Activated CD8-positive, alpha-beta memory T cell treated with anti-CD3 and anti-CD28 coated beads, Interleukin-2, amount 50 U/mL, for 24 hours (primary cell): ENCODE measurements at regions not wholly inside any gene's neighbourhood (a gene's known extent, or its start where the extent isn't known, plus 50 kb on each side); places are given as distances from the start of the nearest gene placed in this dataset.
"Not testable (repeated sequence)": the region's sequence is repeated elsewhere in the genome, so short reads cannot be mapped to it uniquely, and the experiment has no call there.

Source experiments
- DNase-seq: peaks from one replicate; pipeline ENCODE4 v3.0.0-alpha.2; 2020; ENCODE audit errors: extremely low read depth

DNA sequence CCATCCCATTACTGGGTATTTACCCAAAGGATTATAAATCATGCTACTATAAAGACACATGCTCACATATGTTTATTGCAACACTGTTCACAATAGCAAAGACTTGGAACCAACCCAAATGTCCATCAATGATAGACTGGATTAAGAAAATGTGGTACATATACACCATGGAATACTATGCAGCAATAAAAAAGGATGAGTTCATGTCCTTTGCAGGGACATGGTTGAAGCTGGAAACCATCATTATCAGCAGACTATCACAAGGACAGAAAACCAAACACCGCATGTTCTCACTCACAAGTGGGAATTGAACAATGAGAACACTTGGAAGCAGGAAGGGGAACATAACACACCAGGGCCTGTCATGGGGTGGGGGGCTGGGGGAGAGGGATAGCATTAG lies 249.6 kb upstream of the RASGRP1 start:
- not testable (repeated sequence) for DNase-seq

DNA sequence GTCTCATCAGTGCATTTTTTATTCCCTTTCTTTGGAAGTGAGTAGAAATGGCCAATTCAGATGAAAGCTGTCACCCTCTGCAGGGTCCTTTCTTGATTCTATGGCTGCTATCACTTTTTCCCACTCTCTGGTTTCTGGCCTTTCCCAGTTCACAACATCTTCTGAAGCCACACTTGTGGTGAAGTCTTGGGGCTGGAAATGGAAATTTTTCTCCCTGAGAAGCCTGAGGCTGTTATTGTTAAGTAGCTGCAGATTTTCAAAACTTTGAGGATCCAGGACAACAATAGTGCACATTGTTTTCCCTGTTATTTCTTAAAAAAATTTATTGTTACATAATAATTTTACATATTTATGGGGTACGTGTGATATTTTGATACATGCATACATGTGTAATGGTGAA lies 250.3 kb upstream of the RASGRP1 start:
- DNase-seq: no peak

DNA sequence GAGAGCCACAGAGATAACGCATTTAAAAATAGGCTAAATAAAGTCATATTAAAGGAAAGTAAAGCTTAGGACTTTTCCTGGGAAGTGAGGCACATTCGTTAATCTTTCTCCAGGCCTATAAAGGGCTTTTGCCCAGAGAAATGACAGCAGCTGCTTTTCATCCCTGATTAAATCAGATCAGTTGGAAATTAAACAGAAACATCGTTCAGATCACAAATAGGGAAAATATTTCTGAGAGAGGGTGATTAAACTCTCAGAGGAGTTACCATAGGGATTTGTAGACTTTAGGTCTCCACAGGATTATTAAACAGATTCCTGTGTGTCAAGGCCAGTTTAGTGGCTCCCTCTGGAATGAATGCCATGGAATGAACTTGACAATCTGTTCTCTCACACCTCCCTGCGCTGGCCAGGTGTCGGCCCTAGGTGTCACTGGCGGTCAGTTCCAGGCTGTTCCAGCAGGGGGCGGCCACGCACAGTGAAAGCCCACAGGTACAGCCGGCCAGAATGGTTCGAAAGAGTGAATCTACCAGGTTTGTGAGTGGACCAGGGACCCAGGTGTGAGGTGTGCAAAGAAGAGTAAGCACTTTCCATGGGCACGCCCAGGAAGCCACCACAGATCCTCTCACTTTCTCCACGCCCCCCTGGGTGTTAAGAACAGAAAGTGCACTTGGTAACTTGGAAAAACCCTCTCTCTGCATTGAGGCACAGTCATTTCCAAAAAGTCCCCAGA lies 253.0 kb upstream of the RASGRP1 start:
- peak; percentile 57 for DNase-seq

DNA sequence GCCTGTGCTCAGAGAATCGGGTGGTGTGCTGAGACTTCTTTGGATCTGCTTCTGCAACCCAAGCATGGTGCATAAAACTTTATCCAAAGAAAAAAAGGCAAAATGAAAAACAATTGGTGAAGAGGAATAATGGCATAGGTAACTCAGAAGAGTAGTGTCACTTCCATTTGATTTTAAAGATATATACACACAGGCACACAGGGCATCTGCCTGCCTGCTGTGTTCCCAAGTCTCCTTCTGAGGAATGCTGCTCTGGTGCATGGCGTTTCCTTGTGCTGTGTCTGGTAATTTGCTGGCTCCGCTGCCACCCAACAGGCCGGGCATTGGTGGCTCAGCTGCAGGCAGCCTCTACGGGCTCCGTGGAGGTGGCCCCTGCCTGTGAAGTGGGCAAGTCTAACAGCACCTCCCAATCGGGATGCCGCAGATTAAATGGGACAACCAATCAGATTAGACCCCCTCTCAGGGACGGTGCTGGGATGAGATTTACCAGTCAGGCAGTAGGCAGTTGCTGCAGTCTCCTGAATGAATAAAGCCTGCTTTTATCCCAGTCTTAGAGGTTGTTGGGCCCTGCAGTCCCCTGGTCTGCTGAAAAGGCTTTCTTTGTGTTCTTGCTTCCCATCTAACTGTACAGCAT lies 253.7 kb upstream of the RASGRP1 start:
- no peak for DNase-seq

DNA sequence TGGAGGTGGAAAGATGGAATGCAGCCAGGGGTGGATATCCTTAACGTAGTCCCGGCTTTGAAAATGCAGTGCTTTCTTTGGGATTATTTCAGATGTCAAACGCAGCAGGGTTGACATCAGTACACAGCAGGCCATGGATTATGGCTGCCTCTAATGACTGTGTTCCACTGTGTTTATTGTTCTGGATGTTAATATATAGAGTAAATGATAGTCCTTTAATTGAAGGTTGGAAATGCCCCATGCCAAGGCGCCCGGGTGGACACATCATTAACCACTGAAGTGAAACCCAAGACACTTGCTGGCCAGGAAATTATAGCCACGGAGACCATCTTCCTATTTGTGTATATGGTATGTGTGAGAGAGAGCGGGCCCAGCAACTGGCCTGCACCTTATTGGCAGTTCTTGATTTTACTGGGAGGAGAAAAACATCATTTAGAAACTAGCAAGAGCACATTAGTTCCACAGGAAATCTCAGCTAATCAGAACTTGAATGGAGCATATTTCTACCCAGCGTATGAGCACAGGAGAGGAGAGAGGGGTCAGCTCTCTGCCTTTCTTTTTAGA lies 254.9 kb upstream of the RASGRP1 start:
- DNase-seq: no peak

DNA sequence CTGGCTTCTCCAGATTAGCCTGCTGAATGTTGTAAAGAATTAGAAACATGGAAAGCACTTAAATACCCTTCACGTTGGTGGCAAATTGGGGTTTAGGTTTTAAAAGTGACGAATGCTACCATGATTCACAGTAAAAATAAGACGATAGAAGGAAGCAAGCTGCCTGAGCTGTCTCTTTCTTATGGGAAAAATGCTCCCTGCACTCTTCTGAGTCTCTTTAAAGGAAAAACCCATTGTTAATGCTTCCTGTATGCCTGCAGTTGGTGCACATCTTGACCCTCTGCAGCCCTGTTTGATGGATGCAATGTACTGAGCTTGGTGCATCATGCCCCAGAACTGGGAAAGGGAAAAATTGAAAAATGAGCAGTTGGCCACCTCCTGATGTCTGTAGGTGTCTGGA lies 258.6 kb upstream of the RASGRP1 start:
- no peak for DNase-seq

DNA sequence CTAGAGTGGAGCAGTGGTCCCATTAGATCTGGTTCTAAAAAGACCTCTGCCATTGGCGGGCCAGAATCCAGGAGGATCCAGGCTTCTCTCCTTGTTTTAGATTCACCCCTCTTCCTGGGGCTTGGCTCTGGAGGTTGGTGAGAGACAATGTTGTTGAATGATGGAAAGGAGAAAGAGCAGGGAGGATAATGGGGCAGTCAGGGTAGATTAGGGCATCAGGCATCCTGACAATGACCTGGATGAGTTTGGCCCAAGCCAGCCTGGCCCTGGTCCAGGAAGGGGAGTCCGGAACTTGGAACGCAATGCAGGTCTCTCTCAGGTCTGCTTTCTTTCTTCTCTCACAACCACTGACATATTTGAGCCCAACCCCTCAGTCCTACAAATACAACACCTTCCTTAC lies 260.1 kb upstream of the RASGRP1 start:
- no peak for DNase-seq

DNA sequence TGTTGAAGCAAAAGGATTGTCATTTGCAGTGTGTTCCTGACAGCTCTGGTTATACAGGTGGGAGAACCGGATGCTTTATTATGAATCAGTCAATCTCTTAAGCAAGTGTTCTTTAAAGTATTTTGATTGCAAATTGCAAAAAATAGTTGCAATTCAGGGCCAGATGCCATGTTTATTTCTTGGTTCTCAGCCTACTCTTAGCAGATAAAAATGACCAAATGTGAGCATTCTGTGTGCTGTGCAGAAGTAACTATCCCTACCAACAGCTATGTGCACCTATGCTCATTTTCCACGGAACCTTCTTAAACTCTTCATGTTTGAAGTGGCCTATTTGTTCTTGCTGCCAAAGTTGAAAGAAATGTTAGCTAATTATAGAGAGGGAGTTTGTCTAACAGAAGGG lies 262.3 kb upstream of the RASGRP1 start:
- DNase-seq: no peak

DNA sequence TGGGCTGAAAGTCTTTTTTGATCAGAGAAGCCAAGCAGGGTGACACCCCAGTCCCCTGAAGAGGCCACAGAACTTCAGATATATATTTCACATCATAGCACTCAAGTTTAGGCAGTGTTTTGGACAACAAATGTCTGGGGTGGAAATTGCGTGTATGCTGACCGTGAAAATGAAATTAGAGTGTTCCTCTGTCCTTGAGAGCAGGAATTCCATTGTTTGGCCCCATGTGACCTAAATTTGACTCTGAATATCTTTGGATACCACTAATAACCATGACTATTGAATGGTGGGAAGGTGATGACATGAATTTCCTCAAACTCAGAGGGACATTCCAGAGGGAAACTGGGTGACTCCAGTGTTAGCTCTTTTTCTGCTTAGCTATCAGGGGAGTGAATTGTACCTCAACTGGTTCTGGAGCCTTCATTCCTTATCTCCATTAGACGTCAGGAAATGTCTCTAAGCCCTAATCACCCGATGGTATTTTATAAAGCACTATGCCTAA lies 263.5 kb upstream of the RASGRP1 start:
- no peak for DNase-seq

DNA sequence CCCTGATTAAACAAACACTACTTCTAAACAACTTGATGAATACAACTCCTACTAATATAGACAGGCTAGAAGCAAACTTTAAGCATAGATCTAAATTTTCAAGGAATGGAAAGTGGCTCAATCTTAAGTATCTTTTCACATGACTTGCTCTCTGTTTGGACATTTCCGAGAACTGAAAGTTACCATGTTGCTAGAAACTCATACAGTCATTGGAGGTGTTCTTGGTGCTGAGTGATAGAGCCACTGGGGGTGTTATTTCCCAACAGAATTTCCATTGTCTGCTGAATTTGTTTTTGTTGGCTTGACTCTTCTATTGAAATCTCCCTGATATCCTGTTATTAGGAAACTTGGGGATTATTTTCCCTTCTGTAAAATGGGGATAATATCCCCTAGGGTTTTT lies 264.5 kb upstream of the RASGRP1 start:
- no peak for DNase-seq

DNA sequence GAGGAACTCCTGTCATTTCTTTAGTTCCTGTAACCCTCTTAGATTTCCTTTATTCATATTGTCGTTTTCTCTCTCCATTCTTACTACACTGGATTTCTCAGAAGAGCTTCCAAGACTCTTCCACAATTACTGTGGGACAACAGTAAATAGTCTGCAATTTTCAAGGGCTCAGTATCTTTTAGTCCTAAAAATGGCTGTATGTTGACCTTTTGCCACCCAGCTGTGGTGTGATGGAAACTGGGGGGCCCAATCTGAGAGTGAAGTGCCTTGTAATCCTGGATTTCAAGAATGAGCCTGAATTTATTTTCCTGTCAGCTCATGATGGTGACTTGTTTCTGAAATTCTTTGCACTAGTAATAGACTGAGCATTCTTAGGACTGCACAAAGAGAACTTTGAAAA lies 277.6 kb upstream of the RASGRP1 start:
- no peak for DNase-seq

DNA sequence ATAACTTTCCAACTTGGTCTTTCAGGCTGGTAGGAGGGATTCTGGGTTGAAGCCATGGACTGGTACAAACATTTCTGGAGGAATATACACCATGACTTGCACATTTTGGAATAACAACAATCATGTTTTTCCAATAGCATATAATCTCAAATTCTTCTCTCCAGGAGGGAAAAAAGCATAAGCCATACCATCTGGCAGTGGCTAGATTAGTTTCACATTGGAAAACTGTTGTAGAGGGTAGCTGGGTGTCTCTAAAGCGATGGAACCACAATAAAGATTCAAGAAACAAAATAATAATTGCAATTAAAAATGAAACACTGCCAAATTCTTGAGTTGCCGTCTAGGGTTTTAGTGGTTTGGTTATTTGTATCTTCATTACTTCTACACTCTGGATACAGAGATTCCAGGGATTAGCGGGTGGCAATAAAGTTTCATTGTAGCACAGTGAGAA lies 278.5 kb upstream of the RASGRP1 start:
- DNase-seq: no peak

DNA sequence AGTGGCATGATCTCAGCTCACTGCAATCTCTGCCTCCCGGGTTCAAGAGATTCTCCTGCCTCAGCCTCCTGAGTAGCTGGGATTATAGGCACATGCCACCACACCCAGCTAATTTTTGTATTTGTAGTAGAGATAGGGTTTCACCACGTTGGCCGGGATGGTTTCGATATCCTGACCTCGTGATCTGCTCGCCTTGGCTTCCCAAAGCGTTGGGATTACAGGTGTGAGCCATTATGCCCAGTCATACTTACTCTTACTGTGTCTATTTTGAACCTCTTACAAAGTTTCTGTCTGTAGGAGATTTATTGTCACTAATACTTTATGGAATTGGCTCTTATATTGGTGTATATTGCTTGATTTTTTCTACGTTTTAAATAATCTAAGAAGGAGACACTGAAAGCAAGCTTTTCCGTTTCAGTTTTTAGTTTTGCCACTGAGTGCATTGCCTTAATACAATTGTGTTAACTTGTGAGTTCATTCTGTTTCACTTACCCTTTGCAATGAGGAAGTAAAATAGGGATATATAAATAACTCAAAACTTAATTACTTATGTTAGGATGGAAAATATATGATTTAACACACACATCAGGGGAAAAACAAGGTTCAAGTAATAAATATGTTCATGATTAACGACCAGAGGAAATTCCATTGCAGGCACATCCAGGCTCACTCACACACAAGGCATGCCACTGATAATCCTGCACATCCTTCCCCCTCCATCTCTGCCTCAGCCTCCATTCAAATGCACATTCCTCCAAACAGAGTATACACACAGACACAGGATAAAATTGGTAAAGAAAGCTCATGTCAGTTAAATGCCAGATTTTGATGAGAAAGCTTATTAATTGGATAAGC lies 279.3 kb upstream of the RASGRP1 start:
- no peak for DNase-seq

DNA sequence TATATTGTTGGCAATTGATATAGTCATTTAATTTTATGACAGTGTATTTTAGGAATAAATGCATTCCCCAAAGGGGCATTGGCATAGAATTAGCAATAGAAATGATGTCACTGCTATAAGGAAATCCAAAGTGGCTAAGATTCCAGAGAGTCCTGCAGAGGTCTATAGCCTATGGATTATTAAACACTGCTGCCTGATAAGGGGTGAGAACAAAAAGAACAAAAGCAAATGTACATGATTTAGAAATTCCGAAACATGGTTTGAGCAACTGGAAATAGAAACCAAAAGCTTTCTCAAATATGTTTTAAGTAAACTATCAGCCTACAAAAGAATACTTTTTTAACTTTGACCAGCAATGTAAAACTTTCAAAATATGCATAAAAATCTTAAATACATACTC lies 280.1 kb upstream of the RASGRP1 start:
- DNase-seq: no peak

DNA sequence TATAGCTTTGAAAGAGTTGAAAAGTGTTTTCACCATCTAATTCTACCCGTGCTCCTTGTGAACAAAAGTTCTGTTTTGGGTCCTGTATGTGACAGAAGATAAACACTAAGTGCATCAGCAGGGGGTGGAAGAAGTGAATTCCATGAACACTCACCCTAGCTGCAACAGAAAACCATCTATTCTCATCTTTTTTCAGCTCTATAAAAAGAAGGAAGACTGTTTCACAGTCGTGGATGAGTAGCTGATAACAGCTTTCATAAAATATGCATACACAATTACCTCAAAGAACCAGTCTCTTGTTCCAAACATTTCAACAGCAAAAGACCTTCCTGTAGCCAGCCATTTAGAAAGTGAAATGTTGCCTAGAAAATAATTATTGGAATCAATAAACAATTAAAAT lies 281.7 kb upstream of the RASGRP1 start:
- no peak for DNase-seq

DNA sequence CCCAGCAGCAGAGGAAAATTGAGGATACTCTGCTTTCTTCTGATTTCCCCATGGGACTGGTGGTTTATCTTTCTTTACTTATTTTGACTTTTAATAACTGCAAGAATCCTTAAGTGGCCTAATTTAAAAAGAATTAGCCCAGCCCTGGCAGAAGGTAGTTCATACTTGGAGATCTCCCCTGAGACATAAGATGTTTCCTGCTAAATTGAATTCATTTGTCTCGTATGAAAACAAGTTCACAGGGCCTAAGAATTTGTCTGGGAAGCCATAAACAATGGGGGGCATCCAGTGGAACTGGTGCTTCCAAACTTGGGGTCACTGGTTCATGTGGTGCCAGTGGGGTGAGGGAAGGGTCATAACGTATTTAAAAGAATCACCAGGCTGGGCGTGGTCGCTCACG lies 283.1 kb upstream of the RASGRP1 start:
- DNase-seq: no peak

DNA sequence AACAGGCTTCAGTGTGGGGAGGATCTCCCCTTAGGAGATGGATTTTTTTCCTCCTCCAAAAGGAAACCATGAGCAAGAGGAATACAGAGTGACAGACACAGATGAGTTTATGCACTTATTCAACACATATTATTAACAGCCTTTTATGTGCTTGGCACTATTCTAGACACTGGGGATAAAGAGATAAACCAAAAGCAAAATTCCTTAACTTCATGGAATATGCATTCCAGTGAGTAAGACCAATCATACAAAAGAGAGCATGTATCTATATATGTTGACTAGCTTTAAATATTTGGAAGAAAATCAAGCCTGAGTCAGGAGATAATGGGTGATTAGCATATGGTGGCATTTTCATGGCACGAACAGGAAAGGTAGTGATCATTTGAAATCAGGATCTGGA lies 284.4 kb upstream of the RASGRP1 start:
- DNase-seq: no peak

DNA sequence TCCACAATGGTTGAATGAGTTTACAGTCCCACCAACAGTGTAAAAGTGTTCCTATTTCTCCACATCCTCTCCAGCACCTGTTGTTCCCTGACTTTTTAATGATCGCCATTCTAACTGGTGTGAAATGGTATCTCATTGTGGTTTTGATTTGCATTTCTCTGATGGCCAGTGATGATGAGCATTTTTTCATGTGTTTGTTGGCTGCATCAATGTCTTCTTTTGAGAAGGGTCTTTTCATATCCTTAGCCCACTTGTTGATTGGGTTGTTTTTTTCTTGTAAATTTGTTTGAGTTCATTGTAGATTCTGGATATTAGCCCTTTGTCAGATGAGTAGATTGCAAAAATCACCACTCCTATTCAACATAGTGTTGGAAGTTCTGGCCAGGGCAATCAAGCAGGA lies 287.6 kb upstream of the RASGRP1 start:
- not testable (repeated sequence) for DNase-seq

DNA sequence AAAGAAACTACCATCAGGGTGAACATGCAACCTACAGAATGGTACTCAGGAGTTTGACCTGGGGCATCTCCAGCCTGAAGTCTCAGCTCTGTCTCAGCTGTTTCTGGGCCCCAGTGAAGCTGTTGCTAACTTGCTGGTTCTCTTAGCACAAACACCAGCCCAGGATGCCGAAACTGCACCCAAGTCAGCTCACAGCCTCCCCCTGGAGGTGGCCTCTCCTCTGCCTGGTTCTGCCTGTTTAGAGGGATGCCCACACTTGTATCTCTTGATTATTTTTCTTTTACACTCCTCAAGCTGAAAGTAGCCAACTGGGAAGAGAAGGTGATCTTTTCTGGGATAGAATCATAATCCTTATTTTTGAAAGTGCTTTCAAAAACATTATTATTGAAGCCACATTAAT lies 289.0 kb upstream of the RASGRP1 start:
- DNase-seq: no peak

DNA sequence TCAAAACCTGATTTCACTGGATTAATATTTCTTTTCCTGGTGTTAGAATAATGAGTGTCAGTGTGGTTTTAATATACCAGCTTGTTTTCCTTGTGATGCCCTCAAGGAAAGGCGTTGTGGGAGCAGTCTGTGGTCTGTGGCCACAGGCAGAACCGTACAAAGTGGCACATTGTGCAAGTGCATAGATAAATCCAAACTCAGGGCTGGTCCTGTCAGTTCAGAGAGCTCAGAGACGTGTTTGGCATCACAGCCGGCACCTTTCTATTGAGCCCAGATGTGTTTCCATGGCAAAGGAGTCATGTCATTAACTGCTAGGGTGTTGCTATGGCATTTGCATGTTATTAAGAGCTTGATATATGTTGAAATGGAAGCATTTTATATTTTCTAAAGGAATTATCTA lies 289.9 kb upstream of the RASGRP1 start:
- DNase-seq: no peak

DNA sequence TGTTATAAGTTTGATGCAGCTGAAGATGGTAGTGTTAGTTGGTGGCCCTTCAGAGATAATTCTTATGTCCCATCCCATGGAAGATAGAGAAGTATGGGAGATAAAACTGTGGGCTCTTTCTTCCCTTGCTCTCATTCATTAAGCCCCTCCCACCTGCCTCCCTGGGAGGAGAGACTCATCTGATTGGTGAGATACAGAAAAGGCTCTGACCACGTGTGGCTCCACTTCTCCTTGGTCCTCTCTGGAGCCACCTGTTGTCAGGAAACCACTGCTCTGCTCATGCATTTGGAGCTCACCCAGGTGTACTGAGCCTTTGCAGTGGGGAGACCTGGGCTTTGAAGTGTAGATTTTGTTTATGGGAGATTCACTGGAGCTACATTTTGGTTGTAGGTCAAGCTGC lies 293.2 kb upstream of the RASGRP1 start:
- DNase-seq: no peak

DNA sequence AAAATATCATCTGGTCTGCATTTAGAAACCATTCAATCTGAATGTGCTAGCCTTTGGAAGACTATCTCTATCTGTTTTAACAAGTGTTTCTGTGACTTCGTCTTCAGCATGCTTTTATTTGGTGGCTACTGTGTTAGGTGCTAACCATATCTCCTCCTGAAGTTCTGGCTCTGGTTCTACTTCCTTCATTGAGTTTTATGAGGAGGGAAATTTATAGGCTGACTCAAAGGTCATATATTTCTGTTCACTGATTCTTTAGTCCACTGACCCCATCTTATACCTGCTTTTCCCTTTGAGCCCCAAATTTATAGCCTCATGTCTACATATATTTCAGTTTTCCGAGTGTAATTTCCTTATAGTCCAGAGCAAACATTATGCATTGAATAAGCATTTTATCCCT lies 295.0 kb upstream of the RASGRP1 start:
- DNase-seq: no peak
